ENCODE measurements at regions not wholly inside any gene's neighbourhood (a gene's known extent, or its start where the extent isn't known, plus 50 kb on each side); places are given as distances from the start of the nearest gene placed in this dataset.

DNA sequence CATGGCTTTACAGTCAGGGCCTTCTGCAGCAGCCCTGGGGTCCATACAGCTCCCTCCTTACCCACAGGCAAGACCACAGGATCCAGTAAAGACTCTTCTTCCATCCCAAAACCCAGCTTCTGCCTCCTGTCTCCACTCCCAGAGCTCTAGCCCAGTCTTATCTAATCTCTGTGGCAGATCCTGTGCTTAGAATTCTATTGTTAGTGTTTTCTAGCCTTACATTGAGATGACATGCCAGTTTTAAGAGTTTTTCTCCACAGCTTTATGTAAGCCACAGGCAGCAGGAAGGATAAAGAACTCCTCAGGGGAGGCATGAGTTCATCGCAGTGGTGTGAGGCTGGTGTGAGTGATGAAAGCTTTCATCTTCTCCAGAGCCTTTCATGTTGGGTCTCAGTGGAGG, 129.1 kb downstream of the RCHY1 start:
- Histone ChIP-seq H3K27me3 (ENCODE audit: control insufficient read depth in 2 of 2, insufficient read depth in 2 of 2, low read length in 2 of 2) (no peaks in the 10 kb centered on the region), H3K9me3 (replicated peaks; ENCODE audit: control insufficient read depth, insufficient read depth, low read length) (no peaks in the 10 kb centered on the region), H3K27ac (ENCODE audit: insufficient read depth, low read depth, low read length) (no peak overlapping the region), H4K20me1 (replicated peaks; ENCODE audit: control insufficient read depth, extremely low read depth, insufficient read depth, low read length) (no peaks in the 10 kb centered on the region), H3K79me2 (ENCODE audit: control insufficient read depth, insufficient read depth, low read length) (no peaks in the 10 kb centered on the region), H3K4me2 (ENCODE audit: insufficient read depth, low read length) (no peak overlapping the region), H3K4me1 (ENCODE audit: control insufficient read depth, extremely low read depth, insufficient read depth, low read length) (no peaks in the 10 kb centered on the region), H3K9me1 (replicated peaks; ENCODE audit: control insufficient read depth, extremely low read depth, insufficient read depth, low read length) (no peaks in the 10 kb centered on the region), H3K36me3 (ENCODE audit: control insufficient read depth in 2 of 2, extremely low read depth in 1 of 2, insufficient read depth in 2 of 2, low read length in 2 of 2) (no peaks in the 10 kb centered on the region), H3K9ac (replicated peaks; ENCODE audit: extremely low read depth, insufficient read depth, low read length) (no peak overlapping the region), H2AFZ (ENCODE audit: low read depth, low read length) (no peak overlapping the region), H3K4me3 (replicated peaks in 1 of 3; ENCODE audit: insufficient read depth in 1 of 3, low read depth in 1 of 3, low read length in 3 of 3) (no peak overlapping the region)
- no peak for DNase-seq (ENCODE audit: low read depth, low spot score)
- ChIA-PET POLR2A (no interaction called here), CTCF (no interaction called here)
- TF ChIP-seq GATA2 (IDR thresholded peaks at IDR 0.05; ENCODE audit: insufficient read depth, insufficient read length, low read depth, low read length) (no peak), POLR2AphosphoS5 (IDR thresholded peaks at IDR 0.05; ENCODE audit: insufficient read depth, low read depth, low read length) (no peak), EZH2 (IDR thresholded peaks at IDR 0.05; ENCODE audit: borderline replicate concordance, low read depth, low read length, severe bottlenecking) (no peak), POLR2A (IDR thresholded peaks at IDR 0.05; ENCODE audit: low read depth, low read length) (no peak), JUN (IDR thresholded peaks at IDR 0.05; ENCODE audit: borderline replicate concordance, insufficient read depth, insufficient read length, low read depth) (no peak), FOS (IDR thresholded peaks at IDR 0.05; ENCODE audit: borderline replicate concordance, insufficient read depth, low read length) (no peak), MYC (IDR thresholded peaks at IDR 0.05; ENCODE audit: low read depth, low read length) (no peak)
- TF ChIP-seq, protein P1, sequence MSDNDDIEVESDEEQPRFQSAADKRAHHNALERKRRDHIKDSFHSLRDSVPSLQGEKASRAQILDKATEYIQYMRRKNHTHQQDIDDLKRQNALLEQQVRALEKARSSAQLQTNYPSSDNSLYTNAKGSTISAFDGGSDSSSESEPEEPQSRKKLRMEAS (IDR thresholded peaks at IDR 0.05; ENCODE audit: insufficient read depth, insufficient read length) = no peak
- TF ChIP-seq, protein P2, sequence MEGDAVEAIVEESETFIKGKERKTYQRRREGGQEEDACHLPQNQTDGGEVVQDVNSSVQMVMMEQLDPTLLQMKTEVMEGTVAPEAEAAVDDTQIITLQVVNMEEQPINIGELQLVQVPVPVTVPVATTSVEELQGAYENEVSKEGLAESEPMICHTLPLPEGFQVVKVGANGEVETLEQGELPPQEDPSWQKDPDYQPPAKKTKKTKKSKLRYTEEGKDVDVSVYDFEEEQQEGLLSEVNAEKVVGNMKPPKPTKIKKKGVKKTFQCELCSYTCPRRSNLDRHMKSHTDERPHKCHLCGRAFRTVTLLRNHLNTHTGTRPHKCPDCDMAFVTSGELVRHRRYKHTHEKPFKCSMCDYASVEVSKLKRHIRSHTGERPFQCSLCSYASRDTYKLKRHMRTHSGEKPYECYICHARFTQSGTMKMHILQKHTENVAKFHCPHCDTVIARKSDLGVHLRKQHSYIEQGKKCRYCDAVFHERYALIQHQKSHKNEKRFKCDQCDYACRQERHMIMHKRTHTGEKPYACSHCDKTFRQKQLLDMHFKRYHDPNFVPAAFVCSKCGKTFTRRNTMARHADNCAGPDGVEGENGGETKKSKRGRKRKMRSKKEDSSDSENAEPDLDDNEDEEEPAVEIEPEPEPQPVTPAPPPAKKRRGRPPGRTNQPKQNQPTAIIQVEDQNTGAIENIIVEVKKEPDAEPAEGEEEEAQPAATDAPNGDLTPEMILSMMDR (IDR thresholded peaks at IDR 0.05; ENCODE audit: extremely low read depth in 1 of 2, insufficient read depth in 1 of 2, low read depth in 1 of 2, low read length in 2 of 2) = no peak
- intact Hi-C loops (cut with micrococcal nuclease) (no loop called here), dilution Hi-C loops (cut with MboI; ENCODE audit: extremely low pct_ligation_motif_present, low sequenced_read_pairs) (no loop called here)
- no peak for FAIRE-seq
- no TSS peak for BruUV-seq (replicated peaks)

Measured in endothelial cell of umbilical vein (primary cell).